H1 (cell line): ENCODE measurements at regions not wholly inside any gene's neighbourhood (a gene's known extent, or its start where the extent isn't known, plus 50 kb on each side); places are given as distances from the start of the nearest gene placed in this dataset.

Source experiments
- CBX5 ChIP-seq: fragments of 300-800, 300-1000 bp; sonication (generic); IDR thresholded peaks from 2 replicates; pipeline ENCODE4 v1.7.1; 2016; ENCODE audit warnings: antibody characterized with exemption, low read length, low read depth
- CREB1 ChIP-seq: IDR thresholded peaks from 2 replicates; pipeline ENCODE4 v1.6.1; 2012; ENCODE audit warnings: inconsistent platforms
- CTCF ChIP-seq, 3 experiments: IDR thresholded peaks; 1 replicate in 2 of 3; 2 replicates in 1 of 3; pipeline versions ENCODE4 v1.5.1 to v1.6.1; 2011; ENCODE audit warnings: low read length in 3 of 3, mild to moderate bottlenecking in 3 of 3, inconsistent platforms in 2 of 3, low read depth in 1 of 3, moderate library complexity in 1 of 3; ENCODE audit not compliant: insufficient read depth in 1 of 3; ENCODE audit errors: control extremely low read depth in 1 of 3
- EGR1 ChIP-seq: IDR thresholded peaks from 2 replicates; pipeline ENCODE4 v1.6.1; 2011; ENCODE audit warnings: low read depth, low read length, borderline replicate concordance
- EP300 ChIP-seq, 2 experiments: IDR thresholded peaks; 1 replicate in 1 of 2; 2 replicates in 1 of 2; pipeline ENCODE4 v1.6.1; 2011 to 2012; ENCODE audit warnings: low read depth in 2 of 2, low read length in 2 of 2, mild to moderate bottlenecking in 2 of 2, borderline replicate concordance in 1 of 2, inconsistent platforms in 1 of 2, moderate library complexity in 1 of 2
- FOSL1 ChIP-seq: IDR thresholded peaks from 2 replicates; pipeline ENCODE4 v1.6.1; 2011; ENCODE audit warnings: mild to moderate bottlenecking, low read depth, low read length, moderate library complexity; ENCODE audit not compliant: insufficient read depth
- GABPA ChIP-seq: IDR thresholded peaks from 2 replicates; pipeline ENCODE4 v1.6.1; 2011; ENCODE audit warnings: mild to moderate bottlenecking, low read length, moderate library complexity, borderline replicate concordance; ENCODE audit not compliant: insufficient read depth
- JUN ChIP-seq: IDR thresholded peaks from 2 replicates; pipeline ENCODE4 v1.6.1; 2011; ENCODE audit warnings: low read depth, mild to moderate bottlenecking, improper control_type of control experiment, low read length
- PHF8 ChIP-seq: fragments of 200-600 bp; sonication (generic); conservative IDR thresholded peaks from 2 replicates; pipeline ENCODE4 v1.7.1; 2012; ENCODE audit warnings: low read depth, mild to moderate bottlenecking, inconsistent platforms, low read length, moderate library complexity
- POLR2A ChIP-seq, 2 experiments: IDR thresholded peaks; 1 replicate in 1 of 2; 2 replicates in 1 of 2; pipeline ENCODE4 v1.6.1; 2011; ENCODE audit warnings: low read depth in 2 of 2, low read length in 2 of 2, mild to moderate bottlenecking in 2 of 2; ENCODE audit errors: control extremely low read depth in 1 of 2
- SRF ChIP-seq: IDR thresholded peaks from 2 replicates; pipeline ENCODE4 v1.6.1; 2011; ENCODE audit warnings: mild to moderate bottlenecking, low read depth, low read length, moderate library complexity
- YY1 ChIP-seq: IDR thresholded peaks from 2 replicates; pipeline ENCODE4 v1.6.1; 2011; ENCODE audit warnings: low read depth, mild to moderate bottlenecking, low read length
- TF ChIP-seq, protein P1 (sequence below): IDR thresholded peaks from 2 replicates; pipeline ENCODE4 v1.6.1; 2012; ENCODE audit warnings: inconsistent platforms

DNA sequence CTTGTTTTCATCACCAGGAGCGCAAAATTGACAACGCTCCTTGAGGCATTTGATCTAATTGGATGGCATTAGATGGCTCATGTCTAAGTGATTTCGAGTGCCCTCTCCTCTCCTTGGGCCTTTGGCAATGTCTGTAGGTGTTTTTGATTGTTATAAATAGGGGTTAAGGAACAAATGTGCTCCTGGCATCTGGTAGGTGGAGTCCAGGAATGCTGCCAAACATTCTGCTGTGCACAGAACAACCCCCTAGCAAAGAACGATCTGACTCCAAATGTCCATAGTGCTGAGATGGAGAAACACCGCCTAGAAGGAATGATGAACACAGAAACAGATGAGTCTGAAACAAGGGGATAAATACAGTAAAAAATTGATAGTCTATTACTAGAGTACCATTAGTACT is 68.0 kb upstream of the C1QTNF9B start:
- TF ChIP-seq CTCF (IDR thresholded peaks at IDR 0.05; ENCODE audit: control extremely low read depth in 1 of 3, insufficient read depth in 1 of 3, low read depth in 1 of 3, low read length in 3 of 3) (no peak), CREB1 (no peak), GABPA (no peak), SRF (no peak), YY1 (no peak), EGR1 (no peak), POLR2A (IDR thresholded peaks at IDR 0.05; ENCODE audit: control extremely low read depth in 1 of 2, low read depth in 2 of 2, low read length in 2 of 2) (no peak), PHF8 (no peak), EP300 (IDR thresholded peaks at IDR 0.05; ENCODE audit: borderline replicate concordance in 1 of 2, low read depth in 2 of 2, low read length in 2 of 2) (no peak), CBX5 (no peak), FOSL1 (no peak), JUN (no peak)
- TF ChIP-seq, protein P1, sequence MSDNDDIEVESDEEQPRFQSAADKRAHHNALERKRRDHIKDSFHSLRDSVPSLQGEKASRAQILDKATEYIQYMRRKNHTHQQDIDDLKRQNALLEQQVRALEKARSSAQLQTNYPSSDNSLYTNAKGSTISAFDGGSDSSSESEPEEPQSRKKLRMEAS, result no peak
